Panc1 (cell line): ENCODE measurements at regions not wholly inside any gene's neighbourhood (a gene's known extent, or its start where the extent isn't known, plus 50 kb on each side); places are given as distances from the start of the nearest gene placed in this dataset.

Source experiments
- CTCF ChIP-seq: fragments of 450-650 bp; IDR thresholded peaks from 2 replicates; pipeline ENCODE4 v1.5.1; 2017; ENCODE audit warnings: mild to moderate bottlenecking
- POLR2AphosphoS5 ChIP-seq: IDR thresholded peaks from 2 replicates; pipeline ENCODE4 v1.6.1; 2012; ENCODE audit warnings: mild to moderate bottlenecking, low read depth, low read length, moderate library complexity
- REST ChIP-seq, 2 experiments: IDR thresholded peaks; 2 replicates each; pipeline ENCODE4 v1.6.1; 2011 to 2012; ENCODE audit warnings: low read depth in 2 of 2, control low read depth in 1 of 2, low read length in 1 of 2, mild to moderate bottlenecking in 1 of 2, moderate library complexity in 1 of 2; ENCODE audit not compliant: insufficient read depth in 1 of 2
- SIN3A ChIP-seq: IDR thresholded peaks from 2 replicates; pipeline ENCODE4 v1.6.1; 2012; ENCODE audit warnings: low read depth, mild to moderate bottlenecking, low read length, moderate library complexity, borderline replicate concordance; ENCODE audit not compliant: insufficient read depth
- TCF7L2 ChIP-seq: IDR thresholded peaks from 2 replicates; pipeline ENCODE4 v1.6.1; 2011; ENCODE audit warnings: mild to moderate bottlenecking, low read depth, low read length, inconsistent platforms

GRCh38 chr6:91523511-91523910 is 936.6 kb upstream of the MAP3K7 start:
- TF ChIP-seq CTCF (no peak), POLR2AphosphoS5 (no peak), TCF7L2 (no peak), SIN3A (no peak), REST (IDR thresholded peaks at IDR 0.05; ENCODE audit: insufficient read depth in 1 of 2, low read depth in 2 of 2, low read length in 1 of 2) (no peak)
